KMS-11 (cell line): ENCODE measurements at regions not wholly inside any gene's neighbourhood (a gene's known extent, or its start where the extent isn't known, plus 50 kb on each side); places are given as distances from the start of the nearest gene placed in this dataset.

Experiments used
- H2AFZ ChIP-seq: fragments of 200-600 bp; sonication (generic); 2 replicates; pipeline ENCODE4 v1.6.1; 2016; ENCODE audit warnings: antibody characterized with exemption, mixed run types, low read depth
- H3K27ac ChIP-seq: fragments of 200-600 bp; sonication (generic); 2 replicates; pipeline ENCODE4 v1.6.1; 2016; ENCODE audit warnings: mild to moderate bottlenecking, mixed run types
- H3K27me3 ChIP-seq: fragments of 200-600 bp; sonication (generic); 2 replicates; pipeline ENCODE4 v1.6.1; 2017; ENCODE audit warnings: mild to moderate bottlenecking, low read depth, mixed run types, moderate library complexity; ENCODE audit not compliant: insufficient read depth
- H3K36me3 ChIP-seq: fragments of 200-600 bp; sonication (generic); 2 replicates; pipeline ENCODE4 v1.6.1; 2017; ENCODE audit warnings: mild to moderate bottlenecking, mixed run types; ENCODE audit not compliant: insufficient read depth
- H3K4me1 ChIP-seq: fragments of 200-600 bp; sonication (generic); 2 replicates; pipeline ENCODE4 v1.6.1; 2016; ENCODE audit warnings: mild to moderate bottlenecking, low read depth, mixed run types; ENCODE audit not compliant: poor library complexity, severe bottlenecking
- H3K4me2 ChIP-seq: fragments of 200-600 bp; sonication (generic); 2 replicates; pipeline ENCODE4 v1.7.0; 2016; ENCODE audit warnings: mild to moderate bottlenecking, mixed run types
- H3K4me3 ChIP-seq: fragments of 200-600 bp; sonication (generic); IDR thresholded peaks from 2 replicates; pipeline ENCODE4 v1.6.1; 2017; ENCODE audit warnings: low read depth, low read length, mixed read lengths; ENCODE audit not compliant: insufficient read depth
- H3K79me2 ChIP-seq: fragments of 200-600 bp; sonication (generic); 2 replicates; pipeline ENCODE4 v1.6.1; 2016; ENCODE audit warnings: low read depth, mixed run types; ENCODE audit not compliant: insufficient read depth
- H3K9ac ChIP-seq: fragments of 200-600 bp; sonication (generic); 2 replicates; pipeline ENCODE4 v1.6.1; 2016; ENCODE audit warnings: mild to moderate bottlenecking, mixed run types
- H4K20me1 ChIP-seq: fragments of 200-600 bp; sonication (generic); 2 replicates; pipeline ENCODE4 v1.6.1; 2016; ENCODE audit warnings: mild to moderate bottlenecking, mixed run types; ENCODE audit not compliant: insufficient read depth
- CTCF ChIP-seq: fragments of 200-600 bp; sonication (generic); conservative IDR thresholded peaks from 2 replicates; pipeline ENCODE4 v1.6.1; 2017; ENCODE audit warnings: low read depth, mild to moderate bottlenecking, antibody characterized with exemption, low read length, moderate library complexity, mixed read lengths

GRCh38 chr4:36677874-36678273 is 396.5 kb downstream of the DTHD1 start:
- no peak for TF ChIP-seq CTCF

GRCh38 chr4:36687681-36688080 is 406.3 kb downstream of the DTHD1 start:
- H4K20me1 ChIP-seq = no peaks in the 10 kb centered on the region

More at GRCh38 chr4:36677874-36678273, 396.5 kb downstream of the DTHD1 start:
- Histone ChIP-seq H3K4me2 (no peak overlapping the region), H3K4me1 (no peaks in the 10 kb centered on the region), H3K79me2 (no peaks in the 10 kb centered on the region), H3K4me3 (no peak overlapping the region), H3K9ac (no peak overlapping the region), H3K36me3 (no peaks in the 10 kb centered on the region), H4K20me1 (no peaks in the 10 kb centered on the region), H3K27me3 (no peaks in the 10 kb centered on the region), H2AFZ (no peak overlapping the region), H3K27ac (no peak overlapping the region)

DNA sequence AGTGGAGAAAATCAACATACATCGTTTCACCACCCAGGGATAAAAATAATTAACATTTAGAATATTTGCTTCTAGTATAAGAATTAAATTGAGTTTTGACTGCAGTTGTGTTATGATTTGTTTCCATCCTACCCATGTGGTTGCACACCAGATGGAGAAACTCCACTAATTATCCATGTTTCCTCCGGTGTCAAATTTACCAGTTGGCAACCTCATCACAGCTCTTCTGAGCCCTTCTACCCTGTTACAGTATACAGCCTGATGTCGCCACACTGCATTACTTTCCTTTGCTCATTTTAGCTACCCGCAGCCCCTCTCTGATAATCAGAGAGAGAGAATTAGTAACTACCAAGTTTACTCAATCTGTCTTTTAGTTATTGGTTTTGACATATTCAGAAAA is 411.2 kb downstream of the DTHD1 start:
- Histone ChIP-seq H3K4me3 (no peak overlapping the region), H3K4me1 (no peaks in the 10 kb centered on the region), H3K27me3 (no peaks in the 10 kb centered on the region), H3K36me3 (no peaks in the 10 kb centered on the region), H2AFZ (no peak overlapping the region), H3K27ac (no peak overlapping the region), H3K9ac (no peak overlapping the region), H4K20me1 (no peaks in the 10 kb centered on the region), H3K79me2 (no peaks in the 10 kb centered on the region), H3K4me2 (no peak overlapping the region)
- TF ChIP-seq CTCF = no peak

More at GRCh38 chr4:36687681-36688080, 406.3 kb downstream of the DTHD1 start:
- Histone ChIP-seq H3K4me2 (no peak overlapping the region), H2AFZ (no peak overlapping the region), H3K9ac (no peak overlapping the region), H3K4me1 (no peaks in the 10 kb centered on the region), H3K36me3 (no peaks in the 10 kb centered on the region), H3K27ac (no peak overlapping the region), H3K27me3 (no peaks in the 10 kb centered on the region), H3K79me2 (no peaks in the 10 kb centered on the region), H3K4me3 (no peak overlapping the region)
- TF ChIP-seq CTCF = no peak

GRCh38 chr4:36702245-36702644 is 420.8 kb downstream of the DTHD1 start:
- Histone ChIP-seq H3K9ac (no peak overlapping the region), H3K4me3 (no peak overlapping the region), H3K27me3 (no peaks in the 10 kb centered on the region), H4K20me1 (no peaks in the 10 kb centered on the region), H2AFZ (no peak overlapping the region), H3K4me1 (no peaks in the 10 kb centered on the region), H3K27ac (no peak overlapping the region), H3K4me2 (no peak overlapping the region), H3K36me3 (no peaks in the 10 kb centered on the region), H3K79me2 (no peaks in the 10 kb centered on the region)
- TF ChIP-seq CTCF = no peak
